Stimulated activated CD4-positive, alpha-beta T cell treated with anti-CD3 and anti-CD28 coated beads, Interleukin-4, amount 100 ng/mL, for 1 hour (primary cell): ENCODE measurements at regions not wholly inside any gene's neighbourhood (a gene's known extent, or its start where the extent isn't known, plus 50 kb on each side); places are given as distances from the start of the nearest gene placed in this dataset.
"Not testable (repeated sequence)": the region's sequence is repeated elsewhere in the genome, so short reads cannot be mapped to it uniquely, and the experiment has no call there.

Experiments used
- DNase-seq: peaks from one replicate; pipeline ENCODE4 v3.0.0-alpha.2; 2020

GRCh38 chr13:70616847-70617246 is 508.6 kb upstream of the KLHL1 start:
- DNase-seq = no peak

DNA sequence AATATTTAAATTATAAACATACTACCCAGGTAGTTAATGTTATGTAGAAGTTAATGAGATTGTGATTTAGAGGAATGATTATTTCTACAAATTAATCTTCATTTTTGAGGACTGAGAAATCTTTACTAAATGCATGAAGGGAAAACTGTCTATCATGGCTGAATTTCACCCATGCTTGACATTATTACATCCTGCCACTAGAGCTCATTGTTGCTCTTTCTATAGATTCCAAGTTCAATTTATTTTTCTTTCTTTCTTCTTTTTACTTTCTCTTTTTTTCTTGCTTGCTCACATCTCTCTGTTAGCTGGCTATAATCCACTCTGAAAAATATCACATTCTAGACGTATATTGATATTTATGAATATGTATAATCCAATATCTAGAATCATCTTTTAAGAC is 505.0 kb upstream of the KLHL1 start:
- no peak for DNase-seq

- no peak for DNase-seq
Observed at GRCh38 chr13:70612881-70613280, 504.6 kb upstream of the KLHL1 start.

DNA sequence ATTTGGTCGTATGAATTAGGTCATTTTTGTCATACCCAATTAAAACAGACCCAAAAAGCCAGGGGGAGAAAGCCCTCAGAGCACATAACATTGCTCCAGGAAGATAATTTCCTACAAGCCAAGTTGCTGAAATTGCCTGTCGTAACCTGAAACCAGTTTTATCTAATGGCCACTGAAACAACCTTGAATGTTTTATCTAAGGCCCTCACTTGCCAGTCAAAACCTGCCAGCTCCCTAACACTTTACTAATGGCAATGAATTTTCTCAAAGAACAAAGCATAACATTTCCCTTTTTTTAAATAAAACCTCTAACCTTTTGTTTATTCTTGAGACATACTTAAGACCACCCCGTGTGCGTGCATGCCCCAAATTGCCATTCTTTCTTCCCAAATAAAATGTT is 496.2 kb upstream of the KLHL1 start:
- no peak for DNase-seq

DNA sequence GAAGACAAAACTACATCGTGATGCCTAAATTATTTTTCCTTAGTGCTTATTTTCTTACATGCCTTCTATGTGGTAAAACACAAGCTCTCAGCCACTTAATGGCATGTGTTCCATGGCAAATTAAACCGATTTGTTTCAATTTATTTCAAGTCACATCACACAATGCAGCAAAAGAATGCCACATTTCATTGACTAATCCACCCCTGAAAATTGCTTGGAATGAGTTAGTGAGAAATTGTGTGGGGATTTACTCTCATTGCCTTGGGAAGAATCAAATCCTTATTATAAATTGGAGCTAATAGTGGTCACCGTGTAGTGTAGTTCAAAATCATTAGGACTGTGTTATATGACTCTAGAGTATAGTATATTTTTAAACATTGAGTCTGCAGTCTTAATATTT is 485.5 kb upstream of the KLHL1 start:
- no peak for DNase-seq

- no peak for DNase-seq
Observed at GRCh38 chr13:70585109-70585508, 476.9 kb upstream of the KLHL1 start.

DNA sequence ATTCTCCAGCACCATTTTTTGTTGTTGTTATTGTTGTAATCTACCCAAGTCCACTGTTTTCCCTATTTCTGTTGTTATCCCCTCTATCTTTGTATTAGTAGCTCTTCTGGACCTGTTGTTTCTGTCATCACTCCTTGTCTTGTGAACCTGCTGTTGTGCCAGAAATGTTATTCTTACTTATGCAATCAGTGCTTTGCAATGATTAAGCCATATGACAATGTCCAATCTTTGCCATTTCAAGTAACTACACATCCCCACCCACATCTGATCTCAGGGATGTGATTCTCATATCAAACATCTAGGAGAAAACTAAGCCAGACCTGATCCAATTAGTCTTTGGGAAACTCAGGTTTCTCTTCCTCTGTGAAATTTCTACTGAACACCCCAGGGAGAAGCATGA is 472.6 kb upstream of the KLHL1 start:
- DNase-seq = no peak

- no peak for DNase-seq
Observed at GRCh38 chr13:70579941-70580340, 471.7 kb upstream of the KLHL1 start.

DNA sequence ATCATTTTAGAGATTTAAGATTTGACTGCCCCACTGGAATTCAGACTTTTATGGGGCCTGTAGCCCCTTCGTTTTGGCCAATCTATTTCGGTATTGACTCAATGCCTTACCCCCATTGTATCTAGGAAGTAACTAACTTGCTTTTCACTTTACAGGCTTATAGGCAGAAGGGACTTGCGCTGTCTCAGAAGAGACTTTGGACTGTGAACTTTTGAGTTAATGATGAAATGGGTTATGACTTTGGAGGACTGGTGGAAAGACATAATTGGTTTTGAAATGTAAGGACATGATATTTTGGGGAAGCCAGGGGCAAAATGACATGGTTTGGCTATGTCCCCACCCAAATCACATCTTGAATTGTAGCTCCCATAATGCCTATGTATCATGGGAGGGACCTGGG is 463.0 kb upstream of the KLHL1 start:
- no peak for DNase-seq

DNA sequence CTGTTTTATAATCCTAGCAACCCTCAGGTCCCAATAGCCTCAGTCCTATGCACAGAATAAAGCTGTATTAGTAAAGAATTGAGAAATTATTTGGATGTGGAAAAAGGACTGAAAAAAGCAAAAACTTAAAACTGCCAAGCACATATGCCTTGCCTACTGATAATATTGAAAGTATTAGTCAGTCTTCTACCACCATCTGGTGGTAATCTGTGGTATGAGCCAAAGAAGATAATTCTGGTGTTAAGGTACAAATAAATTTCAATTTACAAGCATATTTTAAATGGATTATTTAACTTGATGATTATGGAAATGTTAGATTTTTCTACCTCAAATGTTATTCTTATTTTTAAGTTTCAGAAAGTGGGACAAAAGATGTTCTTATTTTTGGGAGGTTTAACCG is 460.3 kb upstream of the KLHL1 start:
- no peak for DNase-seq

GRCh38 chr13:70544706-70545105 is 436.5 kb upstream of the KLHL1 start:
- DNase-seq = no peak

GRCh38 chr13:70541451-70541850 is 433.2 kb upstream of the KLHL1 start:
- no peak for DNase-seq

DNA sequence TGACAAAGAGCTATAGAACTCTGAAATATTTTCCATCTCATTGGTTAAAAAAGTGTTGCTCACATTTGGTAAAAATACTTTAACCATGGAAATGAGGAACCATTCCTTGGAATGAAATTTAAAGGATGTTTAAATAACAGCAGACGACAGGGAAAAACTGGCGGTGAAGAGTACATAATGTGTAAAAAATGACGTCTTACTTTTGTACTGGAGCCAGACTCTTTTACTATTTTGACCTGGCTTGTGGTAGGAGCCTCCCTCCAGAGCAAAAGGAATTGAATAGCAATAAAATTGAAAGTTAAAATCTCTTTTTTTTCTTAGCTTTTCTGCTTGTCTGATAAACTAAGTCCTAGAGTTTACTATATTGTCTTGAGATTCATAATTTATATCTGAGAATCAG is 426.2 kb upstream of the KLHL1 start:
- DNase-seq = no peak

DNA sequence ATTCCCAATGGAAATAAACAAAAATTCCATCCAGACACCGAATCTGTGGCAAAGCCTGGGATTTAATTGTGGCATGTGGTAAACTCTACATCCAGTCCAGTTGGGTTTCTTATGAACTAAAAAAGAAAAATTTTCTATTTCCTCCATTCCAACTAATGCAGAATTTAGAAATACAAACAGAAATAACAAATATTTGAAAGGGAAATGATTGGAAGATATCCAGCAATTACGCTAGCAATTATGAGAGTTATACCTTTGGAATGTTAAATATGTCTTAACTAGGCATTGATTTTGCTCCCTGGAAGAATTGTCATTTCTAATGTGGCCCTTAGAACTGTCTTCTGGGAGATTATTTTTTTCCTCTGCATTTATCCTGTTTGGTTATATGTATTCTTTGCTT is 421.4 kb upstream of the KLHL1 start:
- no peak for DNase-seq

DNA sequence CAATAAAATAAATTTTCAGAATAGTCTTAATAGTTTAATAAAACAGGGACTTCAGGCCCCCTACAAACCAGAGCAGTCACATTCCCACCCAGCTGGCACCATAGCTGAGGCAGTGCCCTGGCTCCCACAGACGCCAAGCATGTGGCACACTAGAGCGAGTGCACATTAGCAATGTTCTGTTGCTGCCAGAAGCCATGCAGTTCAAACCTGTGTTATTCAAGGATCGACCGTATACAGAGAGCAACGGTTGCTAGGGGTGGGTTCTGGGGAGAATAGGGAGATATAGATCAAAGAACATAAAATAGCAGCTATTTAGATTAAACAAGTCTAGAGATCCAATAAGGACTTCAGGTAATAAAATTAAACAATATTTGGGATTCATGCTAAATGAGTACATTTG is 419.3 kb upstream of the KLHL1 start:
- no peak for DNase-seq

DNA sequence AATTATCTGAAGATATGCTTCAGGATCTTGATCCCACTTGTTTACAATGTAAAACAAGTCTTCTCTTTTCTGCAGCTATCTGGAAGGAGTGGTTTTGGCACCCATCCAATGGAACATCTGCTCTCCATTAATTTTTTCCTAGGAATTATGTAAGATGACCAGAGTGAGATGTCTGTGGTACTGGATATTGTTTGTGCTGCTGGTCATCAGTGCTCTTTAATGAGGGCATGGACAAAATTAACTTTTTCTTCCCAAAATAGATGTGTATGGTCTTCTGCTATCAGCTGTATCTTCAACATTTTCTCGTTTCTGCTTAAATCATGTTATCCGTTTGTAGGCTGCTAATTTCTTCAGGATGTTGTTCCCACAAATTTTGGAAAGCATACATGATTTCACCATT is 415.4 kb upstream of the KLHL1 start:
- no peak for DNase-seq

DNA sequence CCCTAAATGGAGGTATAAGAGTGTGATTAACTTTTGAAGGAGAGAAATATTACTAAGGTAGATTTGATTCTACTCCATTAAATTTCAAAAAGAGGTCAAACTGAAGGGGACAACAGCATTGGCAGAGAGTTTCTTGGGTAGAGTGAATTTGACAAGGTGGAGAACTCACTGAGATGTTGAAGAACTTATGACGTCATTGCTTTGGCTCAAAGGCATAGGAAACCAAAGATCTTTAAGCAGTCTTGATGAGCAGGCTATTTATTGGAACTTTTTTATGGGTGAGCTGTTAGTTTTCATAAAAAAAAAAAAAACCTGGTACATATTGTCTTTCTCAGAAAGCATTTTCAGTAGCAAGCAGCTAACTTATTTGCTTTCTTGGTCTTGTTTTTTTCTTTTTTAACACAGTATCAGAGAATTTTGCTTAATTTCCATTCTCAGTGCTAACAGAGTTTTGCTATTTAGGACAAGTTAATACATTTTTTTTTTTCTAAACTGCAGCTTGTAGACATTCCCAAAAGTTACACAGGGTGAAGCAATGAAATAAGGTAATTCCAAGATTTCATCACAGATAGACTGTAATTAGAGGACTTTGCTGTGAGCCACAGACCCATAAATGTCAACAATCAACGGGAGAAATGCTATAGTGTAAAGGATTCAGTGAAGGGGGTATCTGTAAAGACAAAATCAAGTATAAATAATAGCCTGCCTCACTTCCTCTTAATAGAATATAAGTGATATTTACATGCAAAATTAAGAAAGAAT is 412.2 kb upstream of the KLHL1 start:
- no peak for DNase-seq

- no peak for DNase-seq
Observed at GRCh38 chr13:70518081-70518480, 409.8 kb upstream of the KLHL1 start.

DNA sequence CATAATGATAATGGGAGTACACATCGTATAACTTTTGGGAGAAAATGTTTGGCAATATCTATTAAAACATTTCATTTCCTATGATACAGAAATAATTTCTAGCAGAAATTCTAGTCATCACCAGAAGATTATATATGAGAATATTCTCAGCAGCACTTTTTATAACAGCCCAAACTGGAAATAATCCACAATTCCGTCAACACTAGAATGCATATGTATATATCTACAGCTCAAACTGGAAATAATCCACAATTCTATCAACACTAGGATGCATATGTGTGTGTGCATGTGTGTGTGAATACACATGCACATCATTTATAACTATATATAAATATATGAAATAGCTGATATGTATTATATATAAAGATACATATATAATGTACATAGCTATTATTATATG is 408.0 kb upstream of the KLHL1 start:
- no peak for DNase-seq

GRCh38 chr13:70511861-70512417 is 403.7 kb upstream of the KLHL1 start:
- not testable (repeated sequence) for DNase-seq

DNA sequence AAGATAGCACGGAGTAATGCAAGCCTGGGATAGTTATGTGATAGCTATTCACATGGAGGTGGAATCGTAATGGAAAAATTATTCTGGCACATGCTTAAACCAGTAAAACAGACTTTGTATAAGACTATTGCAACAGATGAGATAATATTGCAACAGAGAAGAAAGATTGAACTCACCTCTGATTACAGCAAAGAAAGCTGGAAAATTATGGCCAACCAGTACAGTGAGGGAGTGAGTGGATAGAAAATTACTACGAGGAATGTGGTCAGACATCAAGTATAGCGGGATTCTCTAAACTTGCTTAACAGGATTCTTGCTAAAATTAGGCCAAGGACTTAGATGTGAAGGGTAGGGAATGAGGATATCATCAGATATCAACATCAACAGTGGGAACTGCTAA is 397.6 kb upstream of the KLHL1 start:
- no peak for DNase-seq

DNA sequence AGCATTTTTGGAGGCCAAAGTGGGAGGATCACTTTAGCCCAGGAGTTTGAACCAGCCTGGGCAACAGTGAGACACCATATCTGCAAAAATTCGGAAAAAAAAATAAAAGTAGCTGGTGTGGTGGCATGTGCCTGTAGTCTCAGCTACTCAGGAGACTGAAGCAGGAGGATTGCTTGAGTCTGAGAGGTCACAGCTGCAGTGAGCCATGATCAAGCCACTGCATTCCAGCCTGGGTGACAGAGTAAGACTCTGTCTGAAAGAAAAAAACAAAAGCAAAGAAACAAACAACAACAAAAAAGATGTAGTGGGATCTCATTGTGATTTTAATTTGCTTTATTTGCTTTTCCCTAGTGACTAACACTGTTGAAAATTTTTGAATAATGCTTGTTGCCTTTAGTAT is 394.7 kb upstream of the KLHL1 start:
- DNase-seq = no peak

DNA sequence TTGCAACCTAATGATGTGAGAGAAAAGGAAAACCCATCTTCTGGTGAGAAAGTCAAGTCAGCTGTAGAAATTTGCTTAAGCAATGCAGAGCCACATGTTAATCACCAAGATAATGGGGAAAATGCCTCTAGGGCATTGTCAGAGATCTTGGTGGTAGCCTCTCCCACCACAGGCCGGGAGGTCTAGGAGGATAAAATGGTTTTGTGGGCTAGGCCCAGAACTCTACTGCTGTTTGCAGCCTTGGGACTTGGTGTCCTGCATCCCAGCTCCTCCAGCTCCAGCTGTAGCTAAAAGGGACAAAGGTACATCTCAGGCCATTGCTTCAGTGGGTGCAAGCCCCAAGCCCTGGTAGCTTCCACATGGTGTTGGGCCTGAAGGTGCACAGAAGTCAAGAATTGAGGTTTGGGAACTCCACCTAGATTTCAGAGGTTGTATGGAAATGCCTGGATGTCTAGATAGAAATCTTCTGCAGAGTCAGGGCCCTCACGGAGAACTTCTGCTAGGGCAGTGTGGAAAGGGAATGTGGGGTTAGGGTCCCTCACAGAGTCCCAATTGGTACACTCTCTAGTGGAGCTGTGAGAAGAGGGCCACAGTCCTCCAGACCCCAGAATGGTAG is 382.2 kb upstream of the KLHL1 start:
- DNase-seq = no peak

DNA sequence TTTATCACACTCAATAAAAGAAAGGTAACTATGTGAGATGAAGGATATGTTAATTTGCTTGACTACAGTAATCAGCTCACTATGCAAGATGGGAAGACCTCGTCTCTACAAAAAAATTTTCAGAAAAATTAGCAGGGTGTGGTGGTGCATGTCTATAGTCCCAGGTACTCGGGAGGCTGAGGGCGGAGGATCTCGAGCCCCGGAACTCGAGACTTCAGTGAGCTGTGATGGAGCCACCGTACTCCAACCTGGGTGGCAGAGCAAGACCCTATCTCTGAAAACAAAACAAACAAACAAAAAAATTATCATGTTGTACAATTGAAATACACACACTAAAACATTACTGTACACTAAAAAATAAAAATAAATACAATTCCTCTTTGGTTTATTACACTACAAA is 376.7 kb upstream of the KLHL1 start:
- DNase-seq = no peak
